SU-DHL-6 (cell line): ENCODE measurements at regions not wholly inside any gene's neighbourhood (a gene's known extent, or its start where the extent isn't known, plus 50 kb on each side); places are given as distances from the start of the nearest gene placed in this dataset.

Experiments used
- H2AFZ ChIP-seq: fragments of 200-600 bp; sonication (generic); 2 replicates; pipeline ENCODE4 v1.6.1; 2014; ENCODE audit warnings: low read depth, mild to moderate bottlenecking, moderate library complexity, mixed read lengths, antibody characterized with exemption, low read length; ENCODE audit not compliant: severe bottlenecking
- H3F3A ChIP-seq: fragments of 200-600 bp; shearing (Covaris generic); 2 replicates; pipeline ENCODE4 v1.6.0; 2016; ENCODE audit warnings: antibody characterized with exemption, mild to moderate bottlenecking; ENCODE audit not compliant: insufficient read depth
- H3K27ac ChIP-seq: fragments of 200-600 bp; sonication (generic); 2 replicates; pipeline ENCODE4 v1.5.1; 2016; ENCODE audit warnings: low read depth, mild to moderate bottlenecking, low read length, moderate library complexity, mixed read lengths
- H3K27me3 ChIP-seq: fragments of 200-600 bp; sonication (generic), shearing (Covaris generic); 2 replicates; pipeline ENCODE4 v1.6.0; 2014; ENCODE audit warnings: mild to moderate bottlenecking, low read length
- H3K36me3 ChIP-seq: fragments of 200-600 bp; sonication (generic); 2 replicates; pipeline ENCODE4 v1.6.1; 2014; ENCODE audit warnings: mild to moderate bottlenecking, low read length, mixed read lengths
- H3K4me2 ChIP-seq: fragments of 300-600, 200-600 bp; shearing (Covaris generic), sonication (generic); 2 replicates; pipeline ENCODE4 v1.6.0; 2014; ENCODE audit warnings: low read length, low read depth, mild to moderate bottlenecking; ENCODE audit not compliant: poor library complexity, severe bottlenecking
- H3K4me3 ChIP-seq: fragments of 200-600 bp; sonication (generic); 2 replicates; pipeline ENCODE4 v1.5.1; 2014; ENCODE audit warnings: antibody characterized with exemption, low read length, mild to moderate bottlenecking, mixed read lengths; ENCODE audit not compliant: insufficient read depth, poor library complexity, severe bottlenecking
- H3K79me2 ChIP-seq: fragments of 200-600 bp; sonication (generic); 2 replicates; pipeline ENCODE4 v1.6.1; 2014; ENCODE audit warnings: mild to moderate bottlenecking, low read length, moderate library complexity; ENCODE audit not compliant: insufficient read depth
- H3K9ac ChIP-seq: fragments of 200-600 bp; sonication (generic); 2 replicates; pipeline ENCODE4 v1.7.0; 2014; ENCODE audit warnings: mild to moderate bottlenecking, low read length
- H3K9me2 ChIP-seq: fragments of 200-600 bp; sonication (generic); replicated peaks from 2 replicates; pipeline ENCODE4 v1.6.1; 2014; ENCODE audit warnings: low read length; ENCODE audit not compliant: insufficient read depth
- H3K9me3 ChIP-seq: fragments of 200-600 bp; sonication (generic); 2 replicates; pipeline ENCODE4 v1.6.1; 2014; ENCODE audit warnings: low read length, mixed read lengths; ENCODE audit not compliant: insufficient read depth
- H4K20me1 ChIP-seq: fragments of 200-600 bp; sonication (generic); 2 replicates; pipeline ENCODE4 v1.6.1; 2014; ENCODE audit warnings: low read depth, mild to moderate bottlenecking, antibody characterized with exemption, low read length, moderate library complexity, mixed read lengths
- CTCF ChIP-seq: fragments of 200-600 bp; sonication (generic); IDR thresholded peaks from one replicate; pipeline ENCODE4 v1.5.1; 2017; ENCODE audit warnings: antibody characterized with exemption, mild to moderate bottlenecking, low read length, moderate library complexity; ENCODE audit not compliant: insufficient read depth, poor library complexity, severe bottlenecking
- EZH2phosphoT487 ChIP-seq: fragments of 200-600 bp; sonication (generic), shearing (Covaris generic); conservative IDR thresholded peaks from 2 replicates; pipeline ENCODE4 v1.6.1; 2018; ENCODE audit warnings: mild to moderate bottlenecking, antibody characterized with exemption, low read length, moderate library complexity, mixed read lengths

GRCh38 chr1:221263831-221264767 lies 384.9 kb downstream of the HLX start:
- Histone ChIP-seq H3K79me2 (no peaks in the 10 kb centered on the region), H3K9ac (no peak overlapping the region), H3K27me3 (no peaks in the 10 kb centered on the region), H3F3A (no peaks in the 10 kb centered on the region), H3K9me2 (no peaks in the 10 kb centered on the region), H2AFZ (peak overlapping the region; percentile 77), H3K9me3 (no peaks in the 10 kb centered on the region), H3K4me2 (no peak overlapping the region), H4K20me1 (no peaks in the 10 kb centered on the region), H3K4me3 (no peak overlapping the region), H3K36me3 (no peaks in the 10 kb centered on the region), H3K27ac (no peak overlapping the region)
- TF ChIP-seq CTCF (peak; percentile 37), EZH2phosphoT487 (no peak)

- Histone ChIP-seq H3K9me3 (no peaks in the 10 kb centered on the region), H3K4me2 (no peak overlapping the region), H3K9ac (no peak overlapping the region), H4K20me1 (no peaks in the 10 kb centered on the region), H2AFZ (no peak overlapping the region), H3K27ac (no peak overlapping the region), H3K4me3 (no peak overlapping the region), H3K27me3 (no peaks in the 10 kb centered on the region), H3K9me2 (no peaks in the 10 kb centered on the region), H3K36me3 (no peaks in the 10 kb centered on the region), H3F3A (no peaks in the 10 kb centered on the region), H3K79me2 (no peaks in the 10 kb centered on the region)
- TF ChIP-seq EZH2phosphoT487, result no peak
- TF ChIP-seq CTCF, result no peak
Observed at GRCh38 chr1:221264848-221265247, 385.6 kb downstream of the HLX start.

GRCh38 chr1:221268295-221268694 lies 389.1 kb downstream of the HLX start:
- H3K27me3 ChIP-seq, result no peaks in the 10 kb centered on the region
- no peak overlapping the region for H3K9ac ChIP-seq
- H3K9me3 ChIP-seq, result no peaks in the 10 kb centered on the region
- no peak overlapping the region for H3K27ac ChIP-seq
- H3K4me2 ChIP-seq, result no peak overlapping the region
- no peaks in the 10 kb centered on the region for H3K36me3 ChIP-seq
- H3K79me2 ChIP-seq, result no peaks in the 10 kb centered on the region
- H3K4me3 ChIP-seq, result no peak overlapping the region
- TF ChIP-seq CTCF, result no peak
- no peak for TF ChIP-seq EZH2phosphoT487
- no peak overlapping the region for H2AFZ ChIP-seq
- no peaks in the 10 kb centered on the region for H3K9me2 ChIP-seq
- no peaks in the 10 kb centered on the region for H3F3A ChIP-seq
- no peaks in the 10 kb centered on the region for H4K20me1 ChIP-seq
